ENCODE measurements at regions not wholly inside any gene's neighbourhood (a gene's known extent, or its start where the extent isn't known, plus 50 kb on each side); places are given as distances from the start of the nearest gene placed in this dataset.

DNA sequence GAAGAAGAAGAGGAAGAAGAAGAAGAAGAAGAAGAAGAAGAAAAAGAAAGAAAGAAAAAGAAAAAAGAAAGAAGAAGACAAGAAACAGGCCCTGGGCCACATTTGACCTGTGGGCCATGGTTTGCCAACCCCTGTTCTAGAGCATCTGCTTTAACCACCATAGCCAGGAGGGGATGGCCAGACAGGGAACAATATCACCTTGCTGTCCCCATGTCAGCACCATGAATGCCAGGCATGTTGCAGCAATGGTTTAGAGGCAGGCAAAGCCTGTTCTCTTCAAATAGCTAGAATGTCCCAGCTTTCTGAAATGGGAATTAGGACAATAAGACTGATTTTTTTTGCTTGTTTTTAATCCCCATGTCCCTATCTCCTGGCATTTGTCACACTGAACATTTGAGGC is 338.6 kb upstream of the PLET1 start:
- TF ChIP-seq POLR2A (IDR thresholded peaks at IDR 0.05) = no peak
- TF ChIP-seq, protein P1, sequence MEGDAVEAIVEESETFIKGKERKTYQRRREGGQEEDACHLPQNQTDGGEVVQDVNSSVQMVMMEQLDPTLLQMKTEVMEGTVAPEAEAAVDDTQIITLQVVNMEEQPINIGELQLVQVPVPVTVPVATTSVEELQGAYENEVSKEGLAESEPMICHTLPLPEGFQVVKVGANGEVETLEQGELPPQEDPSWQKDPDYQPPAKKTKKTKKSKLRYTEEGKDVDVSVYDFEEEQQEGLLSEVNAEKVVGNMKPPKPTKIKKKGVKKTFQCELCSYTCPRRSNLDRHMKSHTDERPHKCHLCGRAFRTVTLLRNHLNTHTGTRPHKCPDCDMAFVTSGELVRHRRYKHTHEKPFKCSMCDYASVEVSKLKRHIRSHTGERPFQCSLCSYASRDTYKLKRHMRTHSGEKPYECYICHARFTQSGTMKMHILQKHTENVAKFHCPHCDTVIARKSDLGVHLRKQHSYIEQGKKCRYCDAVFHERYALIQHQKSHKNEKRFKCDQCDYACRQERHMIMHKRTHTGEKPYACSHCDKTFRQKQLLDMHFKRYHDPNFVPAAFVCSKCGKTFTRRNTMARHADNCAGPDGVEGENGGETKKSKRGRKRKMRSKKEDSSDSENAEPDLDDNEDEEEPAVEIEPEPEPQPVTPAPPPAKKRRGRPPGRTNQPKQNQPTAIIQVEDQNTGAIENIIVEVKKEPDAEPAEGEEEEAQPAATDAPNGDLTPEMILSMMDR (IDR thresholded peaks at IDR 0.05) = no peak

Data from vagina (tissue), 2 donors.